GM23338 (cell line): ENCODE measurements at regions not wholly inside any gene's neighbourhood (a gene's known extent, or its start where the extent isn't known, plus 50 kb on each side); places are given as distances from the start of the nearest gene placed in this dataset.

Experiments used
- ATAC-seq: fragments of 200-7000 bp; cut with Tn5 transposase; 3 replicates; pipeline ENCODE4 v1.9.1; 2020
- DNase-seq: peaks from one replicate; pipeline ENCODE4 v3.0.0-alpha.2; 2015; ENCODE audit warnings: low spot score
- H2AFZ ChIP-seq: fragments of 200-600 bp; sonication (generic); 2 replicates; pipeline ENCODE4 v1.8.0; 2016; ENCODE audit warnings: antibody characterized with exemption, mild to moderate bottlenecking, moderate library complexity
- H3F3A ChIP-seq: fragments of 200-600 bp; sonication (generic); replicated peaks from 2 replicates; pipeline ENCODE4 v1.8.0; 2017; ENCODE audit warnings: antibody characterized with exemption, mixed run types, low read depth
- H3K27ac ChIP-seq: fragments of 200-600 bp; sonication (generic); 2 replicates; pipeline ENCODE4 v1.6.1; 2016; ENCODE audit warnings: low read depth
- H3K27me3 ChIP-seq: fragments of 200-600 bp; sonication (generic); 2 replicates; pipeline ENCODE4 v1.8.0; 2016; ENCODE audit warnings: mild to moderate bottlenecking, mixed run types, moderate library complexity; ENCODE audit not compliant: insufficient read depth
- H3K36me3 ChIP-seq: fragments of 200-600 bp; sonication (generic); 2 replicates; pipeline ENCODE4 v1.8.0; 2016; ENCODE audit warnings: mild to moderate bottlenecking; ENCODE audit not compliant: insufficient read depth
- H3K4me1 ChIP-seq: fragments of 200-600 bp; sonication (generic); 2 replicates; pipeline ENCODE4 v1.8.0; 2016; ENCODE audit warnings: mild to moderate bottlenecking, moderate library complexity; ENCODE audit not compliant: insufficient read depth
- H3K4me2 ChIP-seq: fragments of 200-600 bp; sonication (generic); 2 replicates; pipeline ENCODE4 v1.7.1; 2017; ENCODE audit warnings: mixed run types
- H3K4me3 ChIP-seq: fragments of 200-600 bp; sonication (generic); 2 replicates; pipeline ENCODE4 v1.6.1; 2016; ENCODE audit warnings: mixed run types
- H3K79me2 ChIP-seq: fragments of 200-600 bp; sonication (generic); replicated peaks from 2 replicates; pipeline ENCODE4 v1.8.0; 2017; ENCODE audit warnings: mild to moderate bottlenecking; ENCODE audit not compliant: insufficient read depth
- H3K9me2 ChIP-seq: fragments of 200-600 bp; sonication (generic); 2 replicates; pipeline ENCODE4 v1.8.0; 2017; ENCODE audit not compliant: insufficient read depth
- H4K20me1 ChIP-seq: fragments of 200-600 bp; sonication (generic); replicated peaks from 2 replicates; pipeline ENCODE4 v1.8.0; 2017; ENCODE audit warnings: mild to moderate bottlenecking; ENCODE audit not compliant: insufficient read depth
- H3K27ac Mint-ChIP-seq: 2 replicates; pipeline ENCODE4 v1.8.0; 2020; ENCODE audit warnings: inconsistent platforms, mild to moderate bottlenecking, moderate library complexity, mixed read lengths
- H3K27me3 Mint-ChIP-seq: 3 replicates; pipeline ENCODE4 v1.8.0; 2022; ENCODE audit warnings: low read depth, mild to moderate bottlenecking, moderate library complexity, mixed read lengths, inconsistent platforms; ENCODE audit not compliant: insufficient read depth, poor library complexity
- H3K36me3 Mint-ChIP-seq: 3 replicates; pipeline ENCODE4 v1.8.0; 2021; ENCODE audit warnings: low read depth, mild to moderate bottlenecking, inconsistent platforms, moderate library complexity, mixed read lengths
- H3K4me1 Mint-ChIP-seq: 3 replicates; pipeline ENCODE4 v1.8.0; 2020; ENCODE audit warnings: mild to moderate bottlenecking, inconsistent platforms, mixed read lengths
- H3K4me3 Mint-ChIP-seq: 3 replicates; pipeline ENCODE4 v1.8.0; 2021; ENCODE audit warnings: moderate library complexity, mild to moderate bottlenecking, inconsistent platforms, mixed read lengths
- H3K9me3 Mint-ChIP-seq: 3 replicates; pipeline ENCODE4 v1.8.0; 2020; ENCODE audit warnings: moderate library complexity, mild to moderate bottlenecking, inconsistent platforms, mixed read lengths
- CREB1 ChIP-seq: fragments of 250-450 bp; sonication (Bioruptor Pico); IDR thresholded peaks from 2 replicates; pipeline ENCODE4 v1.5.0; 2020; ENCODE audit warnings: low read depth, mild to moderate bottlenecking, moderate library complexity
- ETS1 ChIP-seq: IDR thresholded peaks from 2 replicates; pipeline ENCODE4 v1.6.1; 2016; ENCODE audit warnings: antibody characterized with exemption
- EZH2phosphoT487 ChIP-seq: fragments of 200-600 bp; sonication (generic); IDR thresholded peaks from one replicate; pipeline ENCODE4 v1.8.1; 2018; ENCODE audit warnings: antibody characterized with exemption; ENCODE audit not compliant: unreplicated experiment
- POLR2AphosphoS5 ChIP-seq: IDR thresholded peaks from 2 replicates; pipeline ENCODE4 v1.6.1; 2016; ENCODE audit warnings: antibody characterized with exemption, low read depth
- STAT1 ChIP-seq: IDR thresholded peaks from one replicate; pipeline ENCODE4 v1.6.1; 2016; ENCODE audit warnings: antibody characterized with exemption; ENCODE audit not compliant: unreplicated experiment
- ZNF331 ChIP-seq: fragments of 250-450 bp; sonication (Bioruptor Pico); IDR thresholded peaks from 2 replicates; pipeline ENCODE4 v1.5.0; 2020; ENCODE audit warnings: low read depth, mild to moderate bottlenecking, moderate library complexity
- TF ChIP-seq, protein P1 (sequence below): fragments of 250-450 bp; sonication (Bioruptor Pico); IDR thresholded peaks from 2 replicates; pipeline ENCODE4 v1.5.0; 2020; ENCODE audit warnings: mild to moderate bottlenecking, moderate library complexity
- TF ChIP-seq, protein P2 (sequence below), 2 experiments: fragments of 200-600 bp in 1 of 2; sonication (generic) in 1 of 2; conservative IDR thresholded peaks; 2 replicates each; pipeline versions ENCODE4 v1.5.1 to v1.6.1; 2016 to 2017; ENCODE audit warnings: antibody characterized with exemption in 2 of 2, low read depth in 2 of 2, mild to moderate bottlenecking in 2 of 2, moderate library complexity in 1 of 2

GRCh38 chr3:8399686-8400085 lies 101.9 kb upstream of the LMCD1 start:
- Mint-ChIP-seq H3K36me3 (no peaks in the 10 kb centered on the region), H3K27me3 (no peaks in the 10 kb centered on the region), H3K27ac (no peak overlapping the region), H3K9me3 (0 out of 3 replicates have a peak, but pooled peaks cover 1% of the 10 kb centered on the region), H3K4me3 (no peak overlapping the region), H3K4me1 (no peaks in the 10 kb centered on the region)
- Histone ChIP-seq H4K20me1 (no peaks in the 10 kb centered on the region), H3K27ac (no peak overlapping the region), H3K79me2 (no peaks in the 10 kb centered on the region), H3K4me2 (no peak overlapping the region), H3K4me1 (no peaks in the 10 kb centered on the region), H3F3A (no peaks in the 10 kb centered on the region), H3K4me3 (no peak overlapping the region), H3K9me2 (no peaks in the 10 kb centered on the region), H3K36me3 (no peaks in the 10 kb centered on the region), H3K27me3 (no peaks in the 10 kb centered on the region), H2AFZ (no peak overlapping the region)
- TF ChIP-seq STAT1 (no peak), ZNF331 (no peak), EZH2phosphoT487 (no peak), CREB1 (no peak), POLR2AphosphoS5 (no peak), ETS1 (no peak)
- TF ChIP-seq, protein P1, sequence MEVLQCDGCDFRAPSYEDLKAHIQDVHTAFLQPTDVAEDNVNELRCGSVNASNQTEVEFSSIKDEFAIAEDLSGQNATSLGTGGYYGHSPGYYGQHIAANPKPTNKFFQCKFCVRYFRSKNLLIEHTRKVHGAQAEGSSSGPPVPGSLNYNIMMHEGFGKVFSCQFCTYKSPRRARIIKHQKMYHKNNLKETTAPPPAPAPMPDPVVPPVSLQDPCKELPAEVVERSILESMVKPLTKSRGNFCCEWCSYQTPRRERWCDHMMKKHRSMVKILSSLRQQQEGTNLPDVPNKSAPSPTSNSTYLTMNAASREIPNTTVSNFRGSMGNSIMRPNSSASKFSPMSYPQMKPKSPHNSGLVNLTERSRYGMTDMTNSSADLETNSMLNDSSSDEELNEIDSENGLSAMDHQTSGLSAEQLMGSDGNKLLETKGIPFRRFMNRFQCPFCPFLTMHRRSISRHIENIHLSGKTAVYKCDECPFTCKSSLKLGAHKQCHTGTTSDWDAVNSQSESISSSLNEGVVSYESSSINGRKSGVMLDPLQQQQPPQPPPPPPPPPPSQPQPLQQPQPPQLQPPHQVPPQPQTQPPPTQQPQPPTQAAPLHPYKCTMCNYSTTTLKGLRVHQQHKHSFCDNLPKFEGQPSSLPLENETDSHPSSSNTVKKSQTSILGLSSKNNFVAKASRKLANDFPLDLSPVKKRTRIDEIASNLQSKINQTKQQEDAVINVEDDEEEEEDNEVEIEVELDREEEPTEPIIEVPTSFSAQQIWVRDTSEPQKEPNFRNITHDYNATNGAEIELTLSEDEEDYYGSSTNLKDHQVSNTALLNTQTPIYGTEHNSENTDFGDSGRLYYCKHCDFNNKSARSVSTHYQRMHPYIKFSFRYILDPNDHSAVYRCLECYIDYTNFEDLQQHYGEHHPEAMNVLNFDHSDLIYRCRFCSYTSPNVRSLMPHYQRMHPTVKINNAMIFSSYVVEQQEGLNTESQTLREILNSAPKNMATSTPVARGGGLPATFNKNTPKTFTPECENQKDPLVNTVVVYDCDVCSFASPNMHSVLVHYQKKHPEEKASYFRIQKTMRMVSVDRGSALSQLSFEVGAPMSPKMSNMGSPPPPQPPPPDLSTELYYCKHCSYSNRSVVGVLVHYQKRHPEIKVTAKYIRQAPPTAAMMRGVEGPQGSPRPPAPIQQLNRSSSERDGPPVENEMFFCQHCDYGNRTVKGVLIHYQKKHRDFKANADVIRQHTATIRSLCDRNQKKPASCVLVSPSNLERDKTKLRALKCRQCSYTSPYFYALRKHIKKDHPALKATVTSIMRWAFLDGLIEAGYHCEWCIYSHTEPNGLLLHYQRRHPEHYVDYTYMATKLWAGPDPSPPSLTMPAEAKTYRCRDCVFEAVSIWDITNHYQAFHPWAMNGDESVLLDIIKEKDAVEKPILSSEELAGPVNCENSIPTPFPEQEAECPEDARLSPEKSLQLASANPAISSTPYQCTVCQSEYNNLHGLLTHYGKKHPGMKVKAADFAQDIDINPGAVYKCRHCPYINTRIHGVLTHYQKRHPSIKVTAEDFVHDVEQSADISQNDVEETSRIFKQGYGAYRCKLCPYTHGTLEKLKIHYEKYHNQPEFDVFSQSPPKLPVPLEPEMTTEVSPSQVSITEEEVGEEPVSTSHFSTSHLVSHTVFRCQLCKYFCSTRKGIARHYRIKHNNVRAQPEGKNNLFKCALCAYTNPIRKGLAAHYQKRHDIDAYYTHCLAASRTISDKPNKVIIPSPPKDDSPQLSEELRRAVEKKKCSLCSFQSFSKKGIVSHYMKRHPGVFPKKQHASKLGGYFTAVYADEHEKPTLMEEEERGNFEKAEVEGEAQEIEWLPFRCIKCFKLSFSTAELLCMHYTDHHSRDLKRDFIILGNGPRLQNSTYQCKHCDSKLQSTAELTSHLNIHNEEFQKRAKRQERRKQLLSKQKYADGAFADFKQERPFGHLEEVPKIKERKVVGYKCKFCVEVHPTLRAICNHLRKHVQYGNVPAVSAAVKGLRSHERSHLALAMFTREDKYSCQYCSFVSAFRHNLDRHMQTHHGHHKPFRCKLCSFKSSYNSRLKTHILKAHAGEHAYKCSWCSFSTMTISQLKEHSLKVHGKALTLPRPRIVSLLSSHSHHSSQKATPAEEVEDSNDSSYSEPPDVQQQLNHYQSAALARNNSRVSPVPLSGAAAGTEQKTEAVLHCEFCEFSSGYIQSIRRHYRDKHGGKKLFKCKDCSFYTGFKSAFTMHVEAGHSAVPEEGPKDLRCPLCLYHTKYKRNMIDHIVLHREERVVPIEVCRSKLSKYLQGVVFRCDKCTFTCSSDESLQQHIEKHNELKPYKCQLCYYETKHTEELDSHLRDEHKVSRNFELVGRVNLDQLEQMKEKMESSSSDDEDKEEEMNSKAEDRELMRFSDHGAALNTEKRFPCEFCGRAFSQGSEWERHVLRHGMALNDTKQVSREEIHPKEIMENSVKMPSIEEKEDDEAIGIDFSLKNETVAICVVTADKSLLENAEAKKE (CRISPR knock-in tag): no peak
- TF ChIP-seq, protein P2, sequence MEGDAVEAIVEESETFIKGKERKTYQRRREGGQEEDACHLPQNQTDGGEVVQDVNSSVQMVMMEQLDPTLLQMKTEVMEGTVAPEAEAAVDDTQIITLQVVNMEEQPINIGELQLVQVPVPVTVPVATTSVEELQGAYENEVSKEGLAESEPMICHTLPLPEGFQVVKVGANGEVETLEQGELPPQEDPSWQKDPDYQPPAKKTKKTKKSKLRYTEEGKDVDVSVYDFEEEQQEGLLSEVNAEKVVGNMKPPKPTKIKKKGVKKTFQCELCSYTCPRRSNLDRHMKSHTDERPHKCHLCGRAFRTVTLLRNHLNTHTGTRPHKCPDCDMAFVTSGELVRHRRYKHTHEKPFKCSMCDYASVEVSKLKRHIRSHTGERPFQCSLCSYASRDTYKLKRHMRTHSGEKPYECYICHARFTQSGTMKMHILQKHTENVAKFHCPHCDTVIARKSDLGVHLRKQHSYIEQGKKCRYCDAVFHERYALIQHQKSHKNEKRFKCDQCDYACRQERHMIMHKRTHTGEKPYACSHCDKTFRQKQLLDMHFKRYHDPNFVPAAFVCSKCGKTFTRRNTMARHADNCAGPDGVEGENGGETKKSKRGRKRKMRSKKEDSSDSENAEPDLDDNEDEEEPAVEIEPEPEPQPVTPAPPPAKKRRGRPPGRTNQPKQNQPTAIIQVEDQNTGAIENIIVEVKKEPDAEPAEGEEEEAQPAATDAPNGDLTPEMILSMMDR (conservative IDR thresholded peaks at IDR 0.05; ENCODE audit: low read depth in 2 of 2): no peak
- ATAC-seq: no peak
- DNase-seq: no peak
